Tibial nerve (tissue), 4 donors: ENCODE measurements at regions not wholly inside any gene's neighbourhood (a gene's known extent, or its start where the extent isn't known, plus 50 kb on each side); places are given as distances from the start of the nearest gene placed in this dataset.

Source experiments
- DNase-seq, 2 donors: peaks; one replicate each; pipeline ENCODE4 v3.0.0-alpha.2; 2019; ENCODE audit warnings: low spot score in 2 of 2
- H3K27ac ChIP-seq, 4 donors: fragments of 200-600 bp; sonication (generic) in 3 of 4; one replicate each; pipeline ENCODE4 v1.5.1; 2017 to 2019; ENCODE audit warnings: mild to moderate bottlenecking in 1 of 4
- H3K27me3 ChIP-seq, 2 donors: fragments of 200-600 bp; sonication (generic) in 1 of 2; one replicate each; pipeline versions ENCODE4 v1.5.1 to v1.6.0; 2017 to 2019
- H3K36me3 ChIP-seq, 3 donors: fragments of 200-600 bp; sonication (generic); one replicate each; pipeline ENCODE4 v1.5.1; 2018 to 2019
- H3K4me1 ChIP-seq, 4 donors: fragments of 200-600 bp; sonication (generic) in 3 of 4; one replicate each; pipeline ENCODE4 v1.5.1; 2017 to 2019
- H3K4me3 ChIP-seq, 4 donors: fragments of 200-600 bp; sonication (generic) in 3 of 4; one replicate each; pipeline ENCODE4 v1.5.1; 2017 to 2019; ENCODE audit warnings: mild to moderate bottlenecking in 1 of 4, moderate library complexity in 1 of 4
- H3K9me3 ChIP-seq, 4 donors: fragments of 200-600 bp; sonication (generic) in 3 of 4; one replicate each; pipeline ENCODE4 v1.5.1; 2017 to 2019
- EP300 ChIP-seq, 2 donors: sonication (generic); formaldehyde crosslinking; IDR thresholded peaks; one replicate each; pipeline ENCODE4 v1.6.1; 2017; ENCODE audit warnings: antibody characterized with exemption in 2 of 2, mild to moderate bottlenecking in 1 of 2
- POLR2A ChIP-seq, 2 donors: fragments of 450-650 bp; IDR thresholded peaks; one replicate each; pipeline ENCODE4 v1.6.1; 2017; ENCODE audit warnings: antibody characterized with exemption in 2 of 2, mild to moderate bottlenecking in 2 of 2, moderate library complexity in 2 of 2
- WGBS, 2 donors: methylation state at CpG; one replicate each; pipeline ENCODE4 v1.1.5; 2018; 5-methylcytosine and 5-hydroxymethylcytosine counted together
- TF ChIP-seq, protein P1 (sequence below), 5 experiments: fragments of 200-600 bp in 3 of 5; fragments of 450-650 bp in 2 of 5; sonication (generic) in 3 of 5; IDR thresholded peaks; one replicate each; pipeline ENCODE4 v1.5.1; 2016 to 2019; ENCODE audit warnings: antibody characterized with exemption in 5 of 5, mild to moderate bottlenecking in 3 of 5, moderate library complexity in 2 of 5

DNA sequence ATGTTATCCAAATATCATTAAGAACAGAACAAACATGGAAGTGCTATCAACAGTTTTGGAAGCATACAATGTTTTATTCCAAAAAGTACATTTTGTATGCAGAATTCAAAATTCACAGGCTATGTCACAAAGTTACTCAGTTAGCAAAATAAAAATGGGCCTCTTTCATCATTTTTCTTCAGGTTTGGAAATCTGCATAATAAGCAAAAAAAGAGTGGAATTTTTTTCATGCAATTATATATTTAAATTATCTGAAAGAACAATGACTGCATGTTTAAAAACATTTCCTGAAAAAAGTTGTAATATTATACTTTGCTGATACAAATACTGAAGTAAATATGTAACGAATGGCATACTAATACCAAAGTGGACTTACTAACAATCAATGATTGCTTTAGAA lies 161.2 kb upstream of the MBL2 start:
- H3K36me3 ChIP-seq = no peaks in the 10 kb centered on the region
- TF ChIP-seq POLR2A (IDR thresholded peaks at IDR 0.05) = no peak
- no peak for TF ChIP-seq EP300 (IDR thresholded peaks at IDR 0.05)
- TF ChIP-seq, protein P1, sequence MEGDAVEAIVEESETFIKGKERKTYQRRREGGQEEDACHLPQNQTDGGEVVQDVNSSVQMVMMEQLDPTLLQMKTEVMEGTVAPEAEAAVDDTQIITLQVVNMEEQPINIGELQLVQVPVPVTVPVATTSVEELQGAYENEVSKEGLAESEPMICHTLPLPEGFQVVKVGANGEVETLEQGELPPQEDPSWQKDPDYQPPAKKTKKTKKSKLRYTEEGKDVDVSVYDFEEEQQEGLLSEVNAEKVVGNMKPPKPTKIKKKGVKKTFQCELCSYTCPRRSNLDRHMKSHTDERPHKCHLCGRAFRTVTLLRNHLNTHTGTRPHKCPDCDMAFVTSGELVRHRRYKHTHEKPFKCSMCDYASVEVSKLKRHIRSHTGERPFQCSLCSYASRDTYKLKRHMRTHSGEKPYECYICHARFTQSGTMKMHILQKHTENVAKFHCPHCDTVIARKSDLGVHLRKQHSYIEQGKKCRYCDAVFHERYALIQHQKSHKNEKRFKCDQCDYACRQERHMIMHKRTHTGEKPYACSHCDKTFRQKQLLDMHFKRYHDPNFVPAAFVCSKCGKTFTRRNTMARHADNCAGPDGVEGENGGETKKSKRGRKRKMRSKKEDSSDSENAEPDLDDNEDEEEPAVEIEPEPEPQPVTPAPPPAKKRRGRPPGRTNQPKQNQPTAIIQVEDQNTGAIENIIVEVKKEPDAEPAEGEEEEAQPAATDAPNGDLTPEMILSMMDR (IDR thresholded peaks at IDR 0.05) = no peak
- no peaks in the 10 kb centered on the region for H3K27me3 ChIP-seq
- no peaks in the 10 kb centered on the region for H3K9me3 ChIP-seq
- H3K4me3 ChIP-seq = no peak overlapping the region
- WGBS, 2 donors = 68 to 79% methylated on average over 1 of the region's 1 CpG
- no peak overlapping the region for H3K27ac ChIP-seq
- no peaks in the 10 kb centered on the region for H3K4me1 ChIP-seq
- no peak for DNase-seq

DNA sequence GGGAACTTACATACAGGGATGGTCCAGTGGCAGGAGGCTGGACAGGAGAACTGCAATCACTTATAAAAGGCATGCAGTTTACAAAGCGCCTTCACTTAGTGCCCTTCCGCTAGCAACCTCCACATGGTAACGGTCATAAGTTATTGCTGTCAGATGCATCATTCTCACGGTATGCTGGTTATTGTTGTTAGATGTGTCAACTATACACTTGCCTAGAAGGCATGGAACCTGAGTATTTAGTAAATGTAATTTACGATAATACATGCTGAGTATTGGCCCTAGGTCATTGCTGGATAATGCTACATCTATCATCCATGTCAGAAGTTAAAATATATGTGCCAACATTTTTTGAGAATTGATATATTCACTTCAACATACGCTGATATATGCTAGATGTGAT lies 155.1 kb upstream of the MBL2 start:
- Histone ChIP-seq H3K4me1 (no peaks in the 10 kb centered on the region), H3K36me3 (no peaks in the 10 kb centered on the region), H3K27me3 (no peaks in the 10 kb centered on the region), H3K27ac (no peak overlapping the region), H3K9me3 (no peaks in the 10 kb centered on the region), H3K4me3 (no peak overlapping the region)
- WGBS, 2 donors = 82 to 93% methylated on average over 6 of the region's 6 CpGs
- no peak for DNase-seq
- TF ChIP-seq, protein P1 (IDR thresholded peaks at IDR 0.05) = no peak
- no peak for TF ChIP-seq POLR2A (IDR thresholded peaks at IDR 0.05)
- no peak for TF ChIP-seq EP300 (IDR thresholded peaks at IDR 0.05)

DNA sequence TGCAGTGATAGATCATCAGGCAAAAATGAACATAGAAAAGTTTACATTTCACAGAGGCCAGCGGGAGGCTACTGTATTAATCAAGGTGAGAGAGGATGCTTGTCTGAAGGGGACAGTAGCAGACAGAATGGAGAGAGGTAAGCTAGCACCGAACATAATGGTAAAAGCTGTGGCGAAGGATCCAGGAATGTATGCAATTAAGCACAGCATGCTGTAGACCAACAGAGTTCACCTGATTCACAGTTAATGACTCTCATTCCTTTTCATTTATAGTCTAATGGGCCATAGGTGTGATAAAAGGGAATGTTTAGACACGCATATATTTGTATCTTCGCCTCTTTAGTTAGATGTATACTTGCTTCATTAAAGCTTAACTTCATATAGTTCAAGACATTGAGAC lies 150.9 kb upstream of the MBL2 start:
- TF ChIP-seq, protein P1 (IDR thresholded peaks at IDR 0.05) = no peak
- TF ChIP-seq POLR2A (IDR thresholded peaks at IDR 0.05) (no peak), EP300 (IDR thresholded peaks at IDR 0.05) (no peak)
- H3K4me3 ChIP-seq = no peak overlapping the region
- WGBS, 2 donors = 64 to 70% methylated on average over 5 of the region's 5 CpGs
- H3K9me3 ChIP-seq = no peaks in the 10 kb centered on the region
- H3K27me3 ChIP-seq = no peaks in the 10 kb centered on the region
- no peak for DNase-seq
- H3K4me1 ChIP-seq = no peaks in the 10 kb centered on the region
- H3K36me3 ChIP-seq = no peaks in the 10 kb centered on the region
- no peak overlapping the region for H3K27ac ChIP-seq

DNA sequence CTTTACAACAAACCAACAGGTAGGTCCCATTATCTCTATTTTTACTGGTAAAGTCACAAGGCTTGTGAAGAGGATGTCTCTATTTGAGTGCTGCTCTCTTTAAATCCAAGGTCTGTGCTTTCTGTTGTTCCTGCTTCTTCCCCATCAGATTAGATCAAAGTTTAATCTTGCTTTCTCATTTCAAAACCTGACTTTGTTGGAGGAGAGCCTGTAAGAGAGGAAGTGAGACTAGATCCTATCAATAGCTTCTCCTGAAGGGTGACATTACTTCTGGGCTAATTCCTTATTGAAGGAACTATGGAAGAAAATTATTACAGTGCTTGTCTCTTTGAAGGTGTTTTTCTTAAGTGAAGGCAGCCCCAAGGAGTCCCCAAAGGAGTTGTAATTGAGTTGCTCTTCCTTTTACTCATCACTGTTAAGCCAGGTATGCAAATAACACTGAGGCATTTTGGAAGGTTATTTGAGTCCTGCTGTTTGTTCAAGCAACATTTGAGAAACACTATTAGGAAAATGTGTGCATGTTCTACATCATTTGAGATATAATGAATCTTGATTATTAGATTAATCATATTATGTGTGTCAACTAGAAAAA lies 146.2 kb upstream of the MBL2 start:
- H3K9me3 ChIP-seq = no peaks in the 10 kb centered on the region
- no peak for DNase-seq
- no peak overlapping the region for H3K27ac ChIP-seq
- no peaks in the 10 kb centered on the region for H3K4me1 ChIP-seq
- TF ChIP-seq EP300 (IDR thresholded peaks at IDR 0.05) (no peak), POLR2A (IDR thresholded peaks at IDR 0.05) (no peak)
- TF ChIP-seq, protein P1 (IDR thresholded peaks at IDR 0.05) = no peak
- H3K4me3 ChIP-seq = no peak overlapping the region
- no peaks in the 10 kb centered on the region for H3K36me3 ChIP-seq
- H3K27me3 ChIP-seq = no peaks in the 10 kb centered on the region

DNA sequence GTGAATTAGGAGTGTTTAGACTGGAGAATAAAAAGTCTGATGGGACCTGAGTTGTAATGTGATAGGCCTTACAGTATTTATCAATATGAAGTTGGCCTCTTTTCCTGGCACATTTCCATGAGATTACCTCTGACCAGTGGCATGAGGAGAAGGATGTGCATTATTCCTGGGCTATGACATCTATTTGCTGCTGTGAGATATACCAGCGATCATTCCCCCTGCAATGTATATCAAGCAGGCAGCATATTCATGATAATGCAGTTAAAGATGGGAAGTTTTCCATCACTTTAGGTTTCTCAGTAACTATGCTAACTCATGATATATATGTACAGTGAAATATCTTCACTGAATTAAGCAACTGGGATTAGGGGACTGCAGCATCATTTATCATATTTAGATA lies 142.8 kb upstream of the MBL2 start:
- WGBS, 2 donors = 81 to 95% methylated on average over 1 of the region's 1 CpG
- Histone ChIP-seq H3K36me3 (no peaks in the 10 kb centered on the region), H3K4me1 (no peaks in the 10 kb centered on the region), H3K9me3 (no peaks in the 10 kb centered on the region), H3K4me3 (no peak overlapping the region), H3K27me3 (no peaks in the 10 kb centered on the region), H3K27ac (no peak overlapping the region)
- TF ChIP-seq POLR2A (IDR thresholded peaks at IDR 0.05) (no peak), EP300 (IDR thresholded peaks at IDR 0.05) (no peak)
- TF ChIP-seq, protein P1 (IDR thresholded peaks at IDR 0.05) = no peak
- no peak for DNase-seq
